Naive thymus-derived CD4-positive, alpha-beta T cell (primary cell): ENCODE measurements at regions not wholly inside any gene's neighbourhood (a gene's known extent, or its start where the extent isn't known, plus 50 kb on each side); places are given as distances from the start of the nearest gene placed in this dataset.

ENCODE experiments used
- ATAC-seq: fragments of 150-1000 bp; cut with Tn5 transposase; 2 replicates; pipeline ENCODE4 v1.10.0; 2021; ENCODE audit warnings: mild to moderate bottlenecking, moderate library complexity
- CTCF ChIA-PET: fragments of 350-600 bp; sonication (Branson Sonifier 250); formaldehyde crosslinking; loops from one replicate; lab custom pipeline; 2021; ENCODE audit warnings: antibody characterized with exemption; lab: Charles Lee
- POLR2A ChIA-PET: fragments of 350-600 bp; sonication (Branson Sonifier 250); formaldehyde crosslinking; loops from one replicate; lab custom pipeline; 2021; ENCODE audit warnings: antibody characterized with exemption, inconsistent platforms; lab: Charles Lee
- DNase-seq, 9 donors: peaks; one replicate each; pipeline versions ENCODE4 v3.0.0 to v3.0.0-alpha.2; 2020 to 2022; ENCODE audit warnings: mixed read lengths in 1 of 9
- H3K27ac ChIP-seq: one replicate; pipeline ENCODE4 v1.7.0; 2013; ENCODE audit warnings: mild to moderate bottlenecking, low read depth, low read length, moderate library complexity
- H3K27me3 ChIP-seq, 2 donors: one replicate each; pipeline ENCODE4 v1.7.0; 2013; ENCODE audit warnings: low read length in 2 of 2, mild to moderate bottlenecking in 2 of 2, moderate library complexity in 2 of 2; ENCODE audit not compliant: control insufficient read depth in 2 of 2, insufficient read depth in 2 of 2
- H3K36me3 ChIP-seq, 3 experiments: 1 replicate in 2 of 3; 2 replicates in 1 of 3; pipeline ENCODE4 v1.7.0; 2013; ENCODE audit warnings: low read length in 3 of 3, mild to moderate bottlenecking in 3 of 3, moderate library complexity in 1 of 3; ENCODE audit not compliant: insufficient read depth in 3 of 3, control insufficient read depth in 2 of 3
- H3K4me1 ChIP-seq, 2 donors: one replicate each; pipeline ENCODE4 v1.7.0; 2013; ENCODE audit warnings: low read length in 2 of 2, mild to moderate bottlenecking in 2 of 2, moderate library complexity in 1 of 2; ENCODE audit not compliant: control insufficient read depth in 2 of 2, insufficient read depth in 2 of 2
- H3K4me3 ChIP-seq: 2 replicates; pipeline ENCODE4 v1.7.0; 2013; ENCODE audit warnings: mild to moderate bottlenecking, low read length
- H3K9me3 ChIP-seq, 3 experiments: 1 replicate in 2 of 3; 2 replicates in 1 of 3; pipeline ENCODE4 v1.7.0; 2013; ENCODE audit warnings: low read length in 3 of 3; ENCODE audit not compliant: control insufficient read depth in 2 of 3
- H3K27ac Mint-ChIP-seq, 9 donors: one replicate each; pipeline ENCODE4 v1.8.0; 2020 to 2022; ENCODE audit warnings: mixed read lengths in 9 of 9, mild to moderate bottlenecking in 8 of 9, moderate library complexity in 5 of 9, inconsistent platforms in 2 of 9
- H3K27me3 Mint-ChIP-seq, 5 donors: one replicate each; pipeline ENCODE4 v1.8.0; 2021 to 2022; ENCODE audit warnings: mixed read lengths in 5 of 5, mild to moderate bottlenecking in 1 of 5
- H3K36me3 Mint-ChIP-seq, 5 donors: one replicate each; pipeline ENCODE4 v1.8.0; 2020 to 2022; ENCODE audit warnings: mixed read lengths in 5 of 5, mild to moderate bottlenecking in 3 of 5, inconsistent platforms in 1 of 5
- H3K4me1 Mint-ChIP-seq, 7 donors: one replicate each; pipeline ENCODE4 v1.8.0; 2020 to 2022; ENCODE audit warnings: mixed read lengths in 7 of 7, mild to moderate bottlenecking in 3 of 7, inconsistent platforms in 1 of 7
- H3K4me3 Mint-ChIP-seq, 10 donors: one replicate each; pipeline ENCODE4 v1.8.0; 2020 to 2022; ENCODE audit warnings: mild to moderate bottlenecking in 10 of 10, mixed read lengths in 10 of 10, moderate library complexity in 6 of 10, inconsistent platforms in 2 of 10
- H3K9me3 Mint-ChIP-seq, 11 donors: one replicate each; pipeline ENCODE4 v1.8.0; 2020 to 2022; ENCODE audit warnings: mixed read lengths in 11 of 11, mild to moderate bottlenecking in 4 of 11, inconsistent platforms in 1 of 11, moderate library complexity in 1 of 11
- intact Hi-C, 2 donors: fragments of 100-400 bp; cut with micrococcal nuclease; formaldehyde crosslinking; loops; one replicate each; pipeline ENCODE4 v1.15.1; 2023

GRCh38 chr17:33798308-33798707, 456.8 kb upstream of the CCL2 start:
- Histone ChIP-seq H3K36me3 (no peaks in the 10 kb centered on the region), H3K27me3 (no peaks in the 10 kb centered on the region), H3K4me3 (no peak overlapping the region), H3K9me3 (no peaks in the 10 kb centered on the region), H3K27ac (no peak overlapping the region), H3K4me1 (no peaks in the 10 kb centered on the region)
- Mint-ChIP-seq H3K9me3 (peaks cover 0 to 9% (median 2%) of the 10 kb centered on the region in 11 donors), H3K27me3 (peaks cover 8 to 53% (median 28%) of the 10 kb centered on the region in 5 donors), H3K4me1 (no peaks in the 10 kb centered on the region), H3K4me3 (no peak overlapping the region), H3K27ac (no peak overlapping the region), H3K36me3 (no peaks in the 10 kb centered on the region)
- ATAC-seq: no peak
- ChIA-PET POLR2A (no interaction called here), CTCF (no interaction called here)
- intact Hi-C loops: no loop called here
- no peak for DNase-seq

DNA sequence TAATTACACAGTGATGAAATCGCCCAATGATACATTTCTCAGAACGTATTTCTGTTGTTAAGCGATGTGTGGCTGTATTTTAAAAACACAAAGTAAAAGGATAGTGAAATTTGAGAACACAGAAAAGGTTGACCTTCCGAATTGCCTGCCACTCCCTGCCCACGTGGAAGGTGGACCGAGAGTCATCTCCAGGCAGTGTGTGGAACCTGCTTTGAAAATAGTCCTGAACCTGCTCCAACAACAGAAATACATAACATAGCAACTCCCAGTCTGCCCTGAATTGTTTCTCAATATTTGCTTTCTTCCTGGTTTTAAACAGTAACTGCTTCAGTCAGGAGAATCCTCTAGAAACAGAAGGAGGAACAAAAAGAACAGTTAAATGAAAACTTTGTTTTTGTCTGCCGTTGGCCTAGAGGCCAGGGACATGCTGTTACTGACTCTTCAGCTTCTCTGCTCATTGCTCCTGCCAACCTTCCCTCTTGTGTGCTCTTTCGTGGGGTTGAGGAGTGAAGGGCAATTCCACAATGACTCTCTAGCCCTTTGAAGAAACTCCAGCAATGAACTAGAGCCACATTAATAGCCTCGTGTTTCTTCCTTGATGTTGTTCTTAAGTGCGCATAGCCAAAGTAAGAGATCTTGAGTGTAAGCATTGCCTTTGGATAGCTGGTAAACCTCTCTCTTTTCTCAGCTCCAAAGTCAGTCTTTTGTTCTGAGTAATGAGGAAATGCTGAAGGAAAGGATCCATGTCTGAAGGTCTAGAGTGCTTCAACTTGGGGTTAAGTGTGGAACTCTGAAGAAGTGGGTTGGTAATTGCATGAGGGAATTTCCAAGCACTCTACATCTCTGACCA, 452.5 kb upstream of the CCL2 start:
- ATAC-seq: no peak
- H3K27ac Mint-ChIP-seq: no peak overlapping the region
- Histone ChIP-seq H3K9me3 (no peaks in the 10 kb centered on the region), H3K27me3 (no peaks in the 10 kb centered on the region), H3K4me3 (no peak overlapping the region), H3K36me3 (no peaks in the 10 kb centered on the region), H3K4me1 (no peaks in the 10 kb centered on the region), H3K27ac (no peak overlapping the region)
- POLR2A ChIA-PET: no interaction called here
- DNase-seq: no peak
- H3K4me1 Mint-ChIP-seq: no peaks in the 10 kb centered on the region
- CTCF ChIA-PET: no interaction called here
- peaks cover 10 to 58% (median 37%) of the 10 kb centered on the region in 5 donors for H3K27me3 Mint-ChIP-seq
- H3K4me3 Mint-ChIP-seq: no peak overlapping the region
- intact Hi-C loops: no loop called here
- H3K36me3 Mint-ChIP-seq: no peaks in the 10 kb centered on the region
- peaks cover 0 to 9% (median 1%) of the 10 kb centered on the region in 11 donors for H3K9me3 Mint-ChIP-seq

DNA sequence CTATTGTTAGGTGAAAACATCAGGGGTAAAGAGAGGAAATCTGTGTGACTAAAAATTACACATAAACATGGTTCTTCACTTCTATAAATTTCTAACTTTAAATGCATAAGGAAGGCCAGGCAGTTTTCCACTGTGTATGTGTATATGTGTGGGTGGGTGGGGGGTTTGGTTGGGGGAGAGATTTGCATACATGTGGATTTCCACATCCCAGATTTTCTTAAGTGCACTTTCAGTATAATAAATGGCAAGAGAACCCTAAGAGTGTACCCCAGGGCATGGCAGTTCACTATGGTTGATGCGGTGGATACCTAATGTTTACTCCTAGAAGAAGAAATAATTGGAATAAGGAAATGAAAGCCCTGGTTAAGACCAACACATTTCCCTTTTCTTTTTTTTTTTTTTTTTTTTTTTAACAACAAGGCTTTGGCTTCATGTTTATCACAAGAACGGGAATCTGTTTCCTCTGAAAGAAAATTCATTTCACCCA, 451.8 kb upstream of the CCL2 start:
- Mint-ChIP-seq H3K27ac (no peak overlapping the region), H3K4me3 (no peak overlapping the region), H3K27me3 (peaks cover 8 to 58% (median 33%) of the 10 kb centered on the region in 5 donors), H3K4me1 (no peaks in the 10 kb centered on the region), H3K9me3 (peaks cover 0 to 9% (median 0%) of the 10 kb centered on the region in 11 donors), H3K36me3 (no peaks in the 10 kb centered on the region)
- POLR2A ChIA-PET: no interaction called here
- no peaks in the 10 kb centered on the region for H3K9me3 ChIP-seq
- ATAC-seq (no peak), DNase-seq (no peak)
- H3K36me3 ChIP-seq: no peaks in the 10 kb centered on the region
- no peak overlapping the region for H3K4me3 ChIP-seq
- H3K27ac ChIP-seq: no peak overlapping the region
- CTCF ChIA-PET: no interaction called here
- H3K4me1 ChIP-seq: no peaks in the 10 kb centered on the region
- no peaks in the 10 kb centered on the region for H3K27me3 ChIP-seq
- intact Hi-C loops: no loop called here

DNA sequence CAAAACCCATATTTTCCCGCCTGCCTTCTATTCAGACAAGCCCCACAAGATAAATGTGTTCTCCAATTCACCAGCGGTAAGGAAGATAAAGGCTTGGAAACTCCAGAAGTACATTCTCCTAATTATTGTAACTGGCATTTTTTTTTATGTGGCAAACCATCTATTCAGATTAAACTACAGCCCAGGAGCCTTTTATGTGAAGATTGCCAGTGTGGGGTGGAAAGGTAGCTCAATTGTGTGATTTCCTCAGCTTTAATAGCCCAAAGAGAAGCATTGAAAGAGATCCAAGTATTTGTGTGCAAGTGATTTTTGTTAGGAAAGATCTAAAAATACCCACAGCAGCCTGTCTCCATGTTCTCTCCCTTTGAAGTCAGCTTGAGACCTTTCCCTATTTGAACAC, 451.4 kb upstream of the CCL2 start:
- no peaks in the 10 kb centered on the region for H3K9me3 ChIP-seq
- ATAC-seq (no peak), DNase-seq (no peak)
- no peaks in the 10 kb centered on the region for H3K36me3 ChIP-seq
- intact Hi-C loops: no loop called here
- ChIA-PET CTCF (no interaction called here), POLR2A (no interaction called here)
- H3K9me3 Mint-ChIP-seq: peaks cover 0 to 9% (median 0%) of the 10 kb centered on the region in 11 donors
- no peaks in the 10 kb centered on the region for H3K36me3 Mint-ChIP-seq
- H3K27me3 ChIP-seq: no peaks in the 10 kb centered on the region
- H3K27ac Mint-ChIP-seq: no peak overlapping the region
- H3K4me3 ChIP-seq: no peak overlapping the region
- H3K4me3 Mint-ChIP-seq: no peak overlapping the region
- no peak overlapping the region for H3K27ac ChIP-seq
- peaks cover 8 to 61% (median 32%) of the 10 kb centered on the region in 5 donors for H3K27me3 Mint-ChIP-seq
- no peaks in the 10 kb centered on the region for H3K4me1 ChIP-seq
- no peaks in the 10 kb centered on the region for H3K4me1 Mint-ChIP-seq

DNA sequence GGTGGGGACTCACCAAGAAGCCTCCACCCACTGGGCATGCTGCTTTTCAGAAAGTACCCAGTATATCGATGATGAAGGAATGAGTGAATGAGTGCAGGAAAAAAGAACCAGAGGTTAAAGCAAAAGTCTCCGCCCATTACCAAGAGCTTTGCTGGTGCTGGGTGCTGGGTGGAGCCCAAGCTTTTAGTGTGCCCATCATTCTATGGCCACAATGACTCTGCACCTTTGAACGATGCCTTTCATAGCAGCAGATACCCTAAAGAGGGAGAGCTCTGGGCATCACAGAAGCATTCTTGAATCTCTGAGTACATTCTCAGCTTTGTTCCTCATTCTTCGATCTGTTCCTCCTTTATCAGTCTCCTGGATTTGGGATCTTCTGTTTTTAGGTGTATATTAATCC, 450.7 kb upstream of the CCL2 start:
- ChIA-PET POLR2A (no interaction called here), CTCF (no interaction called here)
- no peaks in the 10 kb centered on the region for H3K36me3 ChIP-seq
- Mint-ChIP-seq H3K27me3 (peaks cover 5 to 59% (median 33%) of the 10 kb centered on the region in 5 donors), H3K4me3 (no peak overlapping the region), H3K36me3 (no peaks in the 10 kb centered on the region), H3K9me3 (peaks cover 0 to 8% (median 0%) of the 10 kb centered on the region in 11 donors), H3K4me1 (no peaks in the 10 kb centered on the region), H3K27ac (no peak overlapping the region)
- no peak overlapping the region for H3K4me3 ChIP-seq
- no peaks in the 10 kb centered on the region for H3K9me3 ChIP-seq
- DNase-seq (no peak), ATAC-seq (no peak)
- H3K27ac ChIP-seq: no peak overlapping the region
- no peaks in the 10 kb centered on the region for H3K4me1 ChIP-seq
- intact Hi-C loops: no loop called here
- H3K27me3 ChIP-seq: no peaks in the 10 kb centered on the region

- Mint-ChIP-seq H3K36me3 (no peaks in the 10 kb centered on the region), H3K27me3 (peaks cover 5 to 45% (median 23%) of the 10 kb centered on the region in 5 donors), H3K27ac (no peak overlapping the region), H3K9me3 (peaks cover 0 to 4% (median 0%) of the 10 kb centered on the region in 11 donors), H3K4me1 (no peaks in the 10 kb centered on the region), H3K4me3 (no peak overlapping the region)
- DNase-seq (no peak), ATAC-seq (no peak)
- H3K4me3 ChIP-seq: no peak overlapping the region
- no peaks in the 10 kb centered on the region for H3K4me1 ChIP-seq
- no peaks in the 10 kb centered on the region for H3K27me3 ChIP-seq
- no peak overlapping the region for H3K27ac ChIP-seq
- intact Hi-C loops: no loop called here
- ChIA-PET CTCF (no interaction called here), POLR2A (no interaction called here)
- no peaks in the 10 kb centered on the region for H3K9me3 ChIP-seq
- H3K36me3 ChIP-seq: no peaks in the 10 kb centered on the region
These were observed 448.5 kb upstream of the CCL2 start for GRCh38 chr17:33806631-33807030.

DNA sequence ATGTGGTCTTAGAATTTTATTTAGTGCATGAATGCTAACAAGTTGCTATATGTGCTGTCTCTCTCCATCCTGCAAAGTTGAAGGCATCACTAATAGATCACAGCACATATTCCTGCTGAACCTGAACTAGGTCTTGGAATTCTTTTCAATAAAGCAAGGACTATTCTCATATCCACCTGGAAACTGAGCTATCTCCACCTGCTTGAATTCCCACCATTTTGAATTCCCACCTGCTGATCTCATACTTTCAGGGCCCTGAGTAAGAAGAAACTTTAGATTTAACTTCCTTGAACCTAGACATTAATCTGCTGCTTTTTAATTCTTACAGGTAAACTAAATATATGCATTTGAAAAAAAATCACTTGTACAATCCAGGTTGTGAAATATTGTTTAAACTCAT, 445.3 kb upstream of the CCL2 start:
- Mint-ChIP-seq H3K9me3 (peaks cover 0 to 2% (median 0%) of the 10 kb centered on the region in 11 donors), H3K27ac (no peak overlapping the region), H3K4me1 (peaks cover 0 to under 1% (median 0%) of the 10 kb centered on the region in 7 donors), H3K4me3 (no peak overlapping the region), H3K27me3 (peaks cover 0 to 29% (median 14%) of the 10 kb centered on the region in 5 donors), H3K36me3 (no peaks in the 10 kb centered on the region)
- ATAC-seq (no peak), DNase-seq (no peak)
- Histone ChIP-seq H3K9me3 (no peaks in the 10 kb centered on the region), H3K4me1 (no peaks in the 10 kb centered on the region), H3K36me3 (no peaks in the 10 kb centered on the region), H3K27ac (no peak overlapping the region), H3K27me3 (no peaks in the 10 kb centered on the region), H3K4me3 (no peak overlapping the region)
- ChIA-PET POLR2A (no interaction called here), CTCF (interaction anchor here (0.5 kb wide), 1 partner anchor 32 kb away, joined by 3 read pairs; no protein-coding TSS in a partner anchor)
- intact Hi-C loops: no loop called here
